GM12892 (cell line): ENCODE measurements at regions not wholly inside any gene's neighbourhood (a gene's known extent, or its start where the extent isn't known, plus 50 kb on each side); places are given as distances from the start of the nearest gene placed in this dataset.

ENCODE experiments used
- POLR2A ChIP-seq: IDR thresholded peaks from 2 replicates; pipeline ENCODE4 v1.6.1; 2011; ENCODE audit warnings: low read depth, low read length, control low read depth
- POLR2AphosphoS5 ChIP-seq: IDR thresholded peaks from 2 replicates; pipeline ENCODE4 v1.6.1; 2011; ENCODE audit warnings: low read depth, low read length, control low read depth
- TAF1 ChIP-seq: IDR thresholded peaks from 2 replicates; pipeline ENCODE4 v1.6.1; 2011; ENCODE audit warnings: low read depth, mild to moderate bottlenecking, control low read depth, low read length, borderline replicate concordance

DNA sequence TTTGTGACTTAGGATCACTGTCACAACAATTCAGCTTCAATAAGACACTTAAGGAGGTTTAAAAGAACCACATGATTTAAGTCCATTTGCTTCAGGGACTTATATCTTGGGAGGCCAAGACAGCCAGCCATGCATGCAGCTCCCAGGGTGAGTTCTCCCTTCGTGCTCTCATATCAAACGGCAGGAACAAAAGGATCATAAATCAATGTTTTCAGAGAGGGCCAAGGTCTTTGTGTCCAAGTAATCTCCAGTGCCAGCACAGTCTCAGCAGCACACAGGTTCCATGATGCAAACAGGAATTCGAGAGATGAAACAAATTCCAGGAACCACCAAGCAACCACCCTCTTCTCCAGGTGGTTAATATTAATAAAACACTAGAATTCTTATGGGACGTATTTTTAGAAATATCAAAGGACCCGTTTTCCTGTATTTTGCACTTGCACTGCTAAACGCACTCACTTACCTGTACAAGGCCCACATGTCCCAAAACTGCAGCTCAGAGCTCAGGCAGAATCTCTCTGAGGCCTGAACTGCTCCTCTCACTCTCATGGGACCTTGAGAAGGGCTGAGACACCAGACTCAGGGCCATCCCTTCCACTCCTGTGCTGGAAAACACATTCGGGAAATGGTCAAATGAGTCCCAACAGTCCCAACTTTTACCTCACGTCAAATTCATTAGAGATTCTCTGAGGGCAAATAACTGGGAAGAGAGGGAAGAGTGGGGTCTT lies 100.0 kb upstream of the RAB4A start:
- TF ChIP-seq POLR2A (no peak), TAF1 (no peak), POLR2AphosphoS5 (no peak)
